ENCODE measurements at regions not wholly inside any gene's neighbourhood (a gene's known extent, or its start where the extent isn't known, plus 50 kb on each side); places are given as distances from the start of the nearest gene placed in this dataset.

- dilution Hi-C loops (cut with HindIII; ENCODE audit: low sequenced_read_pairs, unreplicated experiment) = no loop called here
Observed at GRCh38 chr3:18652781-18653180, 227.6 kb upstream of the SATB1 start.

More at GRCh38 chr3:18652781-18653180, 227.6 kb upstream of the SATB1 start:
- H4K91ac ChIP-seq (ENCODE audit: insufficient read depth, low read depth, low read length) = no peak overlapping the region
- no peaks in the 10 kb centered on the region for H3K27me3 ChIP-seq (ENCODE audit: control insufficient read depth, insufficient read depth, low read length)
- H3K56ac ChIP-seq (ENCODE audit: extremely low read depth, insufficient read depth, low read length) = no peak overlapping the region
- no peak overlapping the region for H2BK20ac ChIP-seq (ENCODE audit: low read depth, low read length)
- H4K5ac ChIP-seq (ENCODE audit: low read depth, low read length) = no peak overlapping the region
- H2BK15ac ChIP-seq (ENCODE audit: low read depth, low read length) = no peak overlapping the region
- no peak overlapping the region for H2BK5ac ChIP-seq (ENCODE audit: low read depth, low read length, poor library complexity, severe bottlenecking)
- no peak overlapping the region for H2AFZ ChIP-seq (replicated peaks; ENCODE audit: low read length, poor library complexity)
- H3K4me3 ChIP-seq (ENCODE audit: insufficient read depth, low read depth, low read length) = no peak overlapping the region
- H3K4ac ChIP-seq (ENCODE audit: low read depth, low read length) = no peak overlapping the region
- no peak overlapping the region for H2AK9ac ChIP-seq (replicated peaks; ENCODE audit: low read depth, low read length, poor library complexity)
- H3K23ac ChIP-seq (ENCODE audit: low read depth, low read length) = no peak overlapping the region
- H3K79me1 ChIP-seq (ENCODE audit: low read depth in 1 of 2, low read length in 2 of 2) = no peaks in the 10 kb centered on the region
- no peak for DNase-seq
- TF ChIP-seq FOS (IDR thresholded peaks at IDR 0.05; ENCODE audit: low read depth, low read length) (no peak), RAD21 (IDR thresholded peaks at IDR 0.05; ENCODE audit: low read length) (no peak), ELK1 (IDR thresholded peaks at IDR 0.05; ENCODE audit: borderline replicate concordance, low read depth, low read length) (no peak), CEBPB (IDR thresholded peaks at IDR 0.05; ENCODE audit: low read depth, low read length) (no peak), POLR2A (IDR thresholded peaks at IDR 0.05; ENCODE audit: low read depth, low read length) (no peak), CHD1 (IDR thresholded peaks at IDR 0.05; ENCODE audit: low read depth, low read length) (no peak), BHLHE40 (IDR thresholded peaks at IDR 0.05; ENCODE audit: low read depth, low read length) (no peak), RCOR1 (IDR thresholded peaks at IDR 0.05; ENCODE audit: insufficient replicate concordance, low read length) (no peak), MAZ (IDR thresholded peaks at IDR 0.05; ENCODE audit: borderline replicate concordance, low read depth, low read length) (no peak), SMC3 (IDR thresholded peaks at IDR 0.05; ENCODE audit: low read depth, low read length) (no peak), RFX5 (IDR thresholded peaks at IDR 0.05; ENCODE audit: low read depth, low read length) (no peak)
- TF ChIP-seq, protein P1, sequence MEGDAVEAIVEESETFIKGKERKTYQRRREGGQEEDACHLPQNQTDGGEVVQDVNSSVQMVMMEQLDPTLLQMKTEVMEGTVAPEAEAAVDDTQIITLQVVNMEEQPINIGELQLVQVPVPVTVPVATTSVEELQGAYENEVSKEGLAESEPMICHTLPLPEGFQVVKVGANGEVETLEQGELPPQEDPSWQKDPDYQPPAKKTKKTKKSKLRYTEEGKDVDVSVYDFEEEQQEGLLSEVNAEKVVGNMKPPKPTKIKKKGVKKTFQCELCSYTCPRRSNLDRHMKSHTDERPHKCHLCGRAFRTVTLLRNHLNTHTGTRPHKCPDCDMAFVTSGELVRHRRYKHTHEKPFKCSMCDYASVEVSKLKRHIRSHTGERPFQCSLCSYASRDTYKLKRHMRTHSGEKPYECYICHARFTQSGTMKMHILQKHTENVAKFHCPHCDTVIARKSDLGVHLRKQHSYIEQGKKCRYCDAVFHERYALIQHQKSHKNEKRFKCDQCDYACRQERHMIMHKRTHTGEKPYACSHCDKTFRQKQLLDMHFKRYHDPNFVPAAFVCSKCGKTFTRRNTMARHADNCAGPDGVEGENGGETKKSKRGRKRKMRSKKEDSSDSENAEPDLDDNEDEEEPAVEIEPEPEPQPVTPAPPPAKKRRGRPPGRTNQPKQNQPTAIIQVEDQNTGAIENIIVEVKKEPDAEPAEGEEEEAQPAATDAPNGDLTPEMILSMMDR (conservative IDR thresholded peaks at IDR 0.05; ENCODE audit: low read depth, low read length) = no peak
- TF ChIP-seq, protein P2, sequence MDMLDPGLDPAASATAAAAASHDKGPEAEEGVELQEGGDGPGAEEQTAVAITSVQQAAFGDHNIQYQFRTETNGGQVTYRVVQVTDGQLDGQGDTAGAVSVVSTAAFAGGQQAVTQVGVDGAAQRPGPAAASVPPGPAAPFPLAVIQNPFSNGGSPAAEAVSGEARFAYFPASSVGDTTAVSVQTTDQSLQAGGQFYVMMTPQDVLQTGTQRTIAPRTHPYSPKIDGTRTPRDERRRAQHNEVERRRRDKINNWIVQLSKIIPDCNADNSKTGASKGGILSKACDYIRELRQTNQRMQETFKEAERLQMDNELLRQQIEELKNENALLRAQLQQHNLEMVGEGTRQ (IDR thresholded peaks at IDR 0.05; ENCODE audit: low read depth, low read length) = no peak
- no peak overlapping the region for H3K27ac ChIP-seq (ENCODE audit: insufficient read depth, low read length)
- no peak overlapping the region for H3K9ac ChIP-seq (ENCODE audit: low read depth, low read length)
- intact Hi-C loops (cut with micrococcal nuclease) (no loop called here), in situ Hi-C loops (cut with MboI; ENCODE audit: low sequenced_read_pairs) (no loop called here)
- no peak overlapping the region for H4K8ac ChIP-seq (ENCODE audit: low read depth in 2 of 2, low read length in 2 of 2)
- no peak overlapping the region for H3K18ac ChIP-seq (ENCODE audit: low read depth, low read length)
- no peak overlapping the region for H2AK5ac ChIP-seq (ENCODE audit: low read depth, low read length)
- H3K36me3 ChIP-seq (ENCODE audit: control insufficient read depth, insufficient read depth, low read length) = no peaks in the 10 kb centered on the region
- peaks cover 4% of the 10 kb centered on the region for H3K9me3 ChIP-seq (ENCODE audit: control insufficient read depth, insufficient read depth, low read length)
- H4K20me1 ChIP-seq (ENCODE audit: insufficient read depth, low read length) = no peaks in the 10 kb centered on the region
- no CpG with 5 or more reads among the region's 3 CpGs for WGBS, 2 experiments (ENCODE audit: extremely low coverage in 2 of 2, insufficient read length in 1 of 2)
- H3K9me1 ChIP-seq (ENCODE audit: insufficient read depth, low read length) = no peaks in the 10 kb centered on the region
- no peak overlapping the region for H2BK120ac ChIP-seq (ENCODE audit: low read depth, low read length)
- ATAC-seq (ENCODE audit: low read depth) = no peak
- POLR2A ChIA-PET (ENCODE audit: unreplicated experiment) = no interaction called here
- no peak overlapping the region for H3K14ac ChIP-seq (replicated peaks; ENCODE audit: low read depth, low read length)
- no peak overlapping the region for H3K4me2 ChIP-seq (ENCODE audit: low read depth, low read length)
- CTCF ChIA-PET = no interaction called here
- BruUV-seq (replicated peaks) = no TSS peak
- no peaks in the 10 kb centered on the region for H3K4me1 ChIP-seq (ENCODE audit: control insufficient read depth, insufficient read depth, low read length)
